EH (cell line): ENCODE measurements at regions not wholly inside any gene's neighbourhood (a gene's known extent, or its start where the extent isn't known, plus 50 kb on each side); places are given as distances from the start of the nearest gene placed in this dataset.
"Not testable (repeated sequence)": the region's sequence is repeated elsewhere in the genome, so short reads cannot be mapped to it uniquely, and the experiment has no call there.

Experiments used
- DNase-seq: peaks from one replicate; pipeline ENCODE4 v3.0.0-alpha.2; 2015; ENCODE audit warnings: low read depth

DNA sequence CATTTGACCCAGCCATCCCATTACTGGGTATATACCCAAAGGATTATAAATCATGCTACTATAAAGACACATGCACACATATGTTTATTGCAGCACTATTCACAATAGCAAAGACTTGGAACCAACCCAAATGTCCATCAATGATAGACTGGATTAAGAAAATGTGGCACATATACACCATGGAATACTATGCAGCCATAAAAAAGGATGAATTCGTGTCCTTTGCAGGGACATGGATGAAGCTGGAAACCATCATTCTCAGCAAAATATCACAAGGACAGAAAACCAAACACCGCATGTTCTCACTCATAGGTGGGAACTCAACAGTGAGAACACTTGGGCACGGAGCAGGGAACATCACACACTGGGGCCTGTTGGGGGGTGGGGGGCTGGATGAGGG is 290.0 kb upstream of the HNRNPA3 start:
- not testable (repeated sequence) for DNase-seq

DNA sequence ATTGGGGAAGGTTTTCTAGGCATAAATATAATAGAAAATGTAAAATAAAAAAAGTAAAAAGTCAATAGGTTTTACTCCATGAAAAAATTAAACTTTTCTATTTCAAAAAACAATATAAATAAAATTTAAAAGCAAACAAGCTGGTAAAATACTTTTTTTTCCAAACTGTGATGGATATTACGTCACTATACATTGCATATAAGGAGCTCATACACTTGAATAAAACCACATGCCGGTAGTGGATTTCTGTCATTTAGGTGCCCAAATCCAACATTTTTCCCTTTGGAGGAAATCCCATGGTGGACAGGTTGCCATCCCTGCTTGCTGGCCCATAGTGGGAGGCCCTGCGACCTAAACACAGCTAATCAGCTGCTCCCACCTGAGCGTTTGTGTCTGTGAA is 289.4 kb upstream of the HNRNPA3 start:
- no peak for DNase-seq

DNA sequence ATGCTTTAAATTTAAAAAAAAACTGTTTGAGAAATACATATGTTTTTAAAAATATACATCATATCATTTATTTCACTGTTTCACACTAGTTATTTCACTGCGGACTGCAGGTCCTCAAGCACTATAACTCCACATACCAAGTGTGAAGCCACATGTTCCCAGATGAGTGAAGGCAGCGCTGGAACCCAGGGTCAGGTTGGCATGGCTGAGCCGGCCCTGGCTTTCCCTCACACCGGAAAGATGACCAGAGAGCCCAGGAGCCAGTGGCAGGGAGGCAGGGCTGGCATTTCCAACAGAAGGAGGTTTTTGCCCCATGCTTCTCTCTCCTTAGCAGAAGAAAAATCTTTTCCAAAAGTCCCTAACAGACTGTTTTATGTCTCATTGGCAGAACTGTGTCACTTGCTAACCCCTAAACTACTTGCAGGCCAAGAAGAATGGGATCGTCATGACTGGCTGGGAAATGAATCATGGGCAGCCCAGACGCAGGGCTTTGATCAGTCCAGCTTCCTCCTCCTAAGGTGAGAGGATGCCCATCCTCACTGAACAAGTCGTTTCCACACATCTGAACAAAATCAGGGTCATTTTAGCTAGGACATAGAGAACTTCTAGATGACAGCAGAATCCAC is 287.6 kb upstream of the HNRNPA3 start:
- no peak for DNase-seq

DNA sequence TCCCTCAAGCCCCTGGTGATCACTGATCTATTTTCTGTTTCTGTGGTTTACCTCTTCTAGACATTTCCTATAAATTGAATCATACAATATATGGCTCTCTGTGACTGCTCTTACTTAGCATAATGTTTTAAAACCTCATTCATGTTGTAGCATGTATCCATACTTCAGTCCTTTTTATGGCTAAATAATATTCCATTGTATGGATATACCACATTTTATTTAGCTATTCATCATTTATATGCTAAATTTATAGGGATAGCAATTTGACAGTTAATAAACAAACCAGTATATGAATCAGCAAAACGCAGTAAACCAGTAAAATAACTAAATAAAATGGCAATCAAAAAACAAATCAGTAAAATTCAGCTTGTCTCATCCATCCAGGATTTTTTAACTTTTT is 286.1 kb upstream of the HNRNPA3 start:
- no peak for DNase-seq

DNA sequence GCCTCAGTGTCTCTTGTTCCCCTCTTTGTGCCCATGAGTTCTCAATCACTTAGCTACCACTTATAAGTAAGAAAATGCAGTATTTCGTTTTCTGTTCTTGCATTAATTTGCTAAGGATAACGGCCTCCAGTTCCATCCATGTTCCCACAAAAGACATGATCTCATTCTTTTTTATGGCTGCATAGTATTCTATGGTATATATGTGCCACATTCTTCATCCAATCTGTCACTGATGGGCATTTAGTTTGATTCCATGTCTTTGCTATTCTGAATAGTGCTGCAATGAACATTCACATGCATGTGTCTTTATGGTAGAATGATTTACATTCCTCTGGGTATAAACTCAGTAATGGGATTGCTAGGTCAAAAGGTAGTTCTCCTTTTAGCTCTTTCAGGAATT is 283.2 kb upstream of the HNRNPA3 start:
- DNase-seq: not testable (repeated sequence)

DNA sequence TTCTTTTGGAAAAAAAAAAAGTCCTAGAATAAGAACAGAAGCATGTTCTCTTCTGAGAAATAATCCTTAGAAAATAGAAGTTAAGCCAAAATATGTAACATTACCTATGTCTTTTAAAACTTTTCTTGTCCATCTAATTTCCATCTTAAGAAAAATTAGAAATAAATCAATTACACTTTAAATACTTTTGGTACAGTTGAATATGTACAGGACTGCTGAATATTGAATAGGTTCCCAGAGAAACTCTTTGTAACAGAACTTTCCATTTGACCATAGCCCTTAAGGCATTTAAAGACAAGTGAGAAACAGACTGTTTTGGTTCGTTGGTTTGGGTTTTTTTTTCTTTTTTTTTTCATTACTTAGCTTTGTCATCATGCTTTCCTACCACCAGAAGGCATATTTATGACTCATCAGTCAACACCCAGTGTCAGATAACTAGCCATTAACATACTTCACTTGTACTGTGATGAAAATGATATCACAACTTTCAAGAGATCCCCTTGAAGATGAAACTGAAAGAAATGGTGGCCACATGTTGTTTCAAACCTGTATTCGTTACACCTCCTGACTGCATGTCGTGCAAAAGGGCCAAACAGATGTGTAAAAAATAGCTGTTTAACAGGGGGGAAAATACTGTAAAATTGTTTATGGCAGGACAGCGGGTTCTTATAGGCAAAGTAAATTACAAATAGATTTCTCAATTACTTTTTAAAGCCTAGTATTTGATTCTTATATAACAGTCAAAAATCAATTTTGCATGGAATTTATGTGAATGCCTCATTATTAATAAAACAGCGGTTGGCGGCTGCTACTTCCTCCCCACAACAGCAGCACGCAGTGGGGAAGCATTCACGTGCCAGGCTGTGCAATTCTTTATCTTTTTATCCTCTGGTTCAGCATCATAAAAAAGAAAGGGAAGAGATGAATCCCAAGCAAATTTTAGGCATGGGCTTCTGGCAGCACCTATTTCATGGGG is 280.7 kb upstream of the HNRNPA3 start:
- peak; percentile 59 for DNase-seq

DNA sequence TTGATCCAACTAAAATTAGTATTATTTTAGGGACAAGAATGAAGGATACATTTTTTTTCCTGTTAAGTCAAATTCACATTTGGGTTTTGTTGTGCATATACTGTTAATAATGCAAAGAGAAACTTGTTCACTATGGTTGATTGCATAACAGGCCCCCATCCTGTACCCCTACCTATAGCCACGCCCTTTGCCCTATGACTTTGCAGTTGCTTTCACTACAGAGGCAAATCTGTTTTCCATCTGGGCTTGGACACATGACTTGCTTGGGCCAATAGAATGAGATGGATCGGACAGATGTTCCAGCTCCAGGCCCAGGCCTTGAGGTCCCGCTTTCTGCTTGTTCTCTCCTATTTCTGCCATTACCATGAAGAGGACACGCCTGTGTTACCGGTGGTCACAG is 278.5 kb upstream of the HNRNPA3 start:
- no peak for DNase-seq

DNA sequence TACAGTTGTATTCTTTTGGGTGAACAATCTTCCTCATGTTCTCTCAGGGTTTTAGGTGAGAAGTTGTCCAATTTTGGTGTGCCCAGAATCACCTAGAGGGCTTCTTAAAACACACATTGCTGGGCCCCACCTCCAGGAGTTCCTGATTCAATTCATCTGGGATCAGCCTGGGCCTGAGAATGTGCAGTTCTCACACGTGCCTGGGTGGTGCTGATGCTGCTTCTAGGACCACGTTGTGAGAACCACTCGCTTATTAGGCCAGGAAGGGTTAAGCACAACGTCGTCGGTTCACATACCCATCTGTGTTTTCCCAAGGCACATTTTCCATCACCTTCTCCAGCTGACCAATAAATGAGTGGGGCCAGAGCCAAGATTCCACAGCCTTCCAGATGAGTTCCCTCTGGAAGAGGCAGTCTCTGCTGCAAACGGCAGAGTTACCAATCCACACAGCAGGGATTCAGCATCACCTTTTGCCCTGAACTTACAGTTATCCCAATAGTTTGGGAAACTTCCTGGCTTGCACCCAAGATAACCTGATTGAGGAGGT is 277.7 kb upstream of the HNRNPA3 start:
- peak; percentile 1 for DNase-seq

DNA sequence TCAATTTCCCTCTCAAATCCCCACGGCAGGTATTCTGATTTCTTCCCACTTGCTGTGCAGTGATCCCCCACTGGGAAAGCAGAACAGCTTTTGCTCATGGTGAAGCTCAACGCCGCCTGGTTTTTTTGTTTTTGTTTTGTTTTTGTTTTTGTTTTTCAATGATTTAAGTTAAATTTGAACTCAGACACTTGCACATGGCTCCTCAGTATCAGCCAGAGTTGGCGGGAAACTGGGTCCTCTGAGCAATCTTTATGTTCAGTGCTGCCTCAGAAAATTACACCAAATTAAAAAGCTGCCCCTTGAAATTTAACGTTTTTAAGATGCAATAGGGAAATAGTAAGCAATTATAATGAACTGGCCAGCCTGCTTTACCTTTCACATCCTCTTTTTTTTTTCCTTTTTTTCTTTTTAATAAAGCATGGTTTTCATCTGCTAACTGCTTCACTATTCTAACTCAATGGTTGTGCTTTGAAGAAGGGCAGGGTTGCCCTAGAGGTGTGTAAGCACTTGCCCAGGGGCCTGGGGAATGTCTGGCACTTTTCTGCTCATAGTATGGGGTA is 277.0 kb upstream of the HNRNPA3 start:
- DNase-seq: no peak

DNA sequence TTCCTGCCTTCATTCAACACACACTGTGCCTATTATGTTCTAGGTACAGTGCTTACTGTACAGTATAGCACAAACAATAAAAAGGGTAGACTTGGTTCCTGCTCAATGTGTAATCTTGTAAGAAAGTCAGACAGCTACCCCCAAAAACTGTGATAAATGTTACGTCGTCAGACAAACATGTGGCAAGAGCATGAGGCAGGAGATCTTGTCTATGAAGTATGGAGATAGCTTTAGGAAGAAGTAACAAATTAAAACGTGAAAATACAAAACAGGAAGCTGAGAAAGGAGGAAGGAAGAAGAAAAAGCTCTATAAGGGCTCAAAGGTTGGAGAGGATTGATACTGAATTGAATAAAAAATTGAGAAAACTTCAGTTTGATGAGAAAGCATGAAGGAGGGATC is 276.2 kb upstream of the HNRNPA3 start:
- DNase-seq: no peak

DNA sequence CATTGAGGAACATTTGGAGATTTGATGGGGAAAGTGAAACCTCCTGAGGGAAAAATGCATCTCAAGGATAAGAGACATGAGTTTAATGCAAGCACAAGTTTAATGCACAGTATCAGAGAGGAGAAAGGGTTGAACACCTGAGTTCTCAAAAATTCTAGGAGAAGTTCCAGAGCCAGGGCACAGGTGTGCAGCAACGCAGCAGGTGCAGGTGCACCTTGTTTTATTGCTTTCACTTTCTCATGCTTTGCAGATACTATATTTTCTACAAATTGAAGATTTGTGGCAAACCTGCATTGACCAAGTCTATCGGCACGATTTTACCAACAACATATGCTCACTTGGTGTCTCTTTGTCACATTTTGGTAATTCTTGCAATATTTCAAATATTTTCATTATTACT is 267.6 kb upstream of the HNRNPA3 start:
- DNase-seq: no peak

DNA sequence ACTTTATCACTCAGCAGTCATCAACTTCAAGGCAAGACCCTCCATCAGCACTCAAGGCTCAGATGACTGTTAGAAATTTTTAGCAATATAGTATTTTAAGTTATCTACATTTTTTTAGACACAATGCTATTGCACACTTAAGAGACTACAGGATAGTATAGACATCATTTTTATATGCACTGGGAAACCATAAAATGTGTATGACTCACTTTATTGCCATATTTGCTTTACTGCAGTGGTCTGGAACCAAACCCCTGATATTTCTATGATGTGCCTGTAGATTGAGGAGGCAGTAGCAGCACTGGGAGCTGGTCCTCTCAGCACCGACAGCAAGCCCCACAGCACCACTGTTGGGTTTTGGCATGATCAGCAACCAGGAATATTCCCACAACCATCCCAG is 264.8 kb upstream of the HNRNPA3 start:
- no peak for DNase-seq

DNA sequence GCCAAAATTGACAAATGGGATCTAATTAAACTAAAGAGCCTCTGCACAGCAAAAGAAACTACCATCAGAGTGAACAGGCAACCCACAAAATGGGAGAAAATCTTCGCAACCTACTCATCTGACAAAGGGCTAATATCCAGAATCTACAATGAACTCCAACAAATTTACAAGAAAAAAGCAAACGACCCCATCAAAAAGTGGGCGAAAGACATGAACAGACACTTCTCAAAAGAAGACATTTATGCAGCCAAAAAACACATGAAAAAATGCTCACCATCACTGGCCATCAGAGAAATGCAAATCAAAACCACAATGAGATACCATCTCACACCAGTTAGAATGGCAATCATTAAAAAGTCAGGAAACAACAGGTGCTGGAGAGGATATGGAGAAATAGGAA is 261.4 kb upstream of the HNRNPA3 start:
- DNase-seq: not testable (repeated sequence)

DNA sequence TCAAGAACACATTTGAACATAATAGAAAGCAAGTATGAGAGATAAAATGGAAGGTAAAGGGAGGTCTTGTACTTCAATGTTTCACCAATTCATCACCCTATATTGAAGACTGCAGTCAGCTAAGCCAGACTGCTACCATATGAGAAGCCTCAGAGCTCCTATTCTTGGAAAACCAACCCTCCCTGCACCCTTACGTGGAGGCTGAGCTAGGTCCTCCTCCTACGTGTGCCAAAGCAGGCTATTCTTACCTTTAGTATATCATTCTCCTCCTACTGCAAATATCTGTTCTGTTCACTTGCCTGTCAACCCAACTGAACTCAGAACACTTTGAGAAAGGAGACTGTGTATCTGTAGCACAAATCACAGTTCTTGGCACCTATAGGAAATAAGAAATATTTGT is 255.8 kb upstream of the HNRNPA3 start:
- no peak for DNase-seq

DNA sequence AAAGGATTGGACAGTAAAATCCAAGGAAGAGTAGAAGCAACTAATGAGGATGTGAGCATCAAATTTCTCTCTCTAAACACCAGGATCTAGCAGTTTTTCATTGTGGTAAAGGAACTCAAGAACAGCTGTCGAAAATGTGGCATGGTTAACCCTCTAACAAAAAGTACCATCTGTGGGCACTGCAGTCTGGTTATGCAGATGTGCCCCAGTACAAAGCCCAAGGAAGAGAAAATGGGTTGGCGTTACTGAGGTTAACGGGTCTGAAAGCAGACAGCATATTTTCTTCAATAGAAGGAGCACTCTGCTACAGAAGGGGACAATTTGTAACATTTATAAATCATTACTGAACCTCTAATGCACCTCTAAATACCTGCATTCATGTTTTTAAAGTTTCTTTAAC is 253.0 kb upstream of the HNRNPA3 start:
- no peak for DNase-seq

DNA sequence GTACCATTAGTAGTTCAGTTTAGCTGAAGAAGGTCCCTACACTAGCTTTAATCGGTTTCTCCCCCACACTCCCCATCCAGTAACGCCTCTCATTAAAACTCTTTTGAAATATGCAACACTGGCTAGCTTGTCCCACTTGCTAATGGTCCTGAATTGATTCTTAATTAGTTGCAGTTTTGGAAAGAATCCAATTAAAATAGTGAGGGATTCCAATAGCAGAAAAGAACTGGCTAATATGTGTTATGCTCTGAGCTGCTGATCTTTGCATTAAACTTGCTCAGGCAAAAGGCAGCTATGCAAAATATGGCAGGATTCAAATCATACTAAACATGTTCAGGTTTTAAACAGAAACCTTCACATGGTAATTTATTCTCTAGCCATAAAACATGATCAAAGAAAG is 252.5 kb upstream of the HNRNPA3 start:
- DNase-seq: no peak

DNA sequence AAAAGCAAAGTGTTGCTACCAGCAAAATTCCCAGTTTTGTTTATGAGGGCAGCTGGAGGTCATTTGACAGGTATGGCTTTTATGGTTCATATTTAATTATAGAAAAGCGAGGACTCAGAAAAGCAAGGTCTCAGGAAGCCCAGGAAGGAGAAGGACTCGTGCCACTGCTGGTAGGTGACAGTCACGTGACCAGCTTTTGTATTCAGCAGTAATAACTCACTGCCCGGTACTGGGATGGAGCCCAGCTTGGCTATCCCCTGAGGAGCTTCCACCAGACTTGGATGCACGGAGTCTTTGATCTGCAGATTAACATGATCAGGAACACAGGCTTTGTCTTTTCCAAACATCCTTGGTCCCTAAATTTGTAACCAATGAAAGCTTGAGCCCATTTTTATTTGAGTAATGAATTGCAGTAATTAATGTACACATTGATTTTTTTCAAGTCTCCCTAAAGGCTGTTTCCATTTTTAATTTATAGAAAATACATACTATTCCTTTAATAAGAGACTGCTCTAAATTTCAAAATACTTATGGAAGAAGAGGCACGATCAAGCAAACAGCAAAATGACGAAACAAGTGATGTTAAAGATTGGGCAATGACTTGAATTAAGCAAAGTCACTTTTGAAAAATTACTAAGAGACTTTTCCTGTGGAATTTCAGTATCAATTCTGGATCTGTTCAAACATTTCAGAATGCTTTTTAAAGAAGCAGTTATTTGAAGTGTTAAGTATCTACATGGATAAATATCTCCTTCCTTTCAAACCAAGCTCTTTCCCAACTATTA is 251.7 kb upstream of the HNRNPA3 start:
- DNase-seq: no peak

DNA sequence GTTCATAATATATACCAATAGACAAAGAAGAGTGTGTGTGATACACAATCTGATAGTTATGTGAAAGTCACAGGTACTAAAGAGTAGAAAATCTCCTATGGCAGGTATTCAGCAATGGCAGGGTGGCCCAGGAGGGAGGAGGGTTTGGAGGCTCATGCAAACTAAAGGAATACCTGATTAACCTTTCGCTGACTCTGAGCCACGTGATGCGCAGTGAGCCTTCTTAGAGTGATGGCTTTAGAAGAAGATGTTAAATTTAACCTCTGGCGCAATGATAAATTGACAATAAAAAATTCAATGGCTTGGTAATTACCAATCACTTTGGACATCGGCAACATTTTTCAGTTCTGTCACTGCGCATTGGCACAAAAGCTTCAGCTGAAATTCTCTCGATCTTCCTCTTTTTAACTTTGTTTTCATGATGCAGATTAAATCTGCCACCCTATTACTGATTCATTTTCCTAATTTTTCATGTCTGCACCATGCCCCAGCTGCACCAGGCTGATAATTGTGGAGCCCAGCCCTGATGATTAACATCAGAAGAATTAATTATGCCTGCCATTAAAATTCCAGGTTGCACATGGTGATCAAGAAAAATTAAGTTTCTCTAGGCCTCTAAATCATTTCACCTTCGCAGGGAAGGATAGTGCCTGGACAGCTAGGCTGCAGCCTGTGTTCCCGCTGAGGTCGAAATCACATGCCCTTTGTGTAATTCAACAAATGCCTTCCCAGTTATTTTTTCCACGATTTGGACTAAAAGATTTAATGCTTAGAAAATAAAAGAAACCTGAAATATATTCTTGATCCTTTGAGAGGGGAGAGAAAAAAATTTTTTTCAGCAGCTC is 250.6 kb upstream of the HNRNPA3 start:
- DNase-seq: no peak

DNA sequence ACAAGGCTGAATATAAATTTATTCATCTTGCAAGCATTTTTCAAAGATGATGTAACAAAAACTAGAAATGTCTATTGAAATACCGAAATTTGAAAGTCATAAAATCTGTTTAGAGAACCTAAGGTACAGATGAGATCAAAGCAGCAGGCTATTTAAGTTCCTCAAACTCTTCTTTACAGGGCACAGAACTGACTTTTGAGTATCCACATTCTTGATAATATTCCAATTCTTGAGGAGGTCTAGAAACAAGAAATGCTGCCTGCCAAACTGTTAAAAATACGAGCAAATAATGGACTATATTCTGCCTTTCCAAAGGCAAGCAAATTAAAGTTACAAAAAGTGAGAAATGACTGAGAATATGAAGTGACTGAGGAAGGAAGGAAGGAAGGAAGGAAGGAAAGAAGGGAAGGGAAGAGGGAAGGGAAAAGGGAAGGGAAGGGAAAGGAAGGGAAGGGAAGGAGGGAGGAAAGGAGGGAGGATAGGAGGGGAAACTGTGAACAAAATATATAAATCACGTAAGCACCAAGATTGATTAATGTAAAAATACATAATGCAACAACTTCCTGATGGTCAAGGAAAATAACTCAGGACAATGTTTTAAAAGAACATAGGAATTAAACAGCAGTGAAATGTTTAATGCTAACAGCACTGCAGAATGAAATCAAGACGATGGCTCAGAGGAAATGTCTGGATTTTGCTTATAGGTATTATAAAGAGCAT is 248.9 kb upstream of the HNRNPA3 start:
- DNase-seq: no peak

DNA sequence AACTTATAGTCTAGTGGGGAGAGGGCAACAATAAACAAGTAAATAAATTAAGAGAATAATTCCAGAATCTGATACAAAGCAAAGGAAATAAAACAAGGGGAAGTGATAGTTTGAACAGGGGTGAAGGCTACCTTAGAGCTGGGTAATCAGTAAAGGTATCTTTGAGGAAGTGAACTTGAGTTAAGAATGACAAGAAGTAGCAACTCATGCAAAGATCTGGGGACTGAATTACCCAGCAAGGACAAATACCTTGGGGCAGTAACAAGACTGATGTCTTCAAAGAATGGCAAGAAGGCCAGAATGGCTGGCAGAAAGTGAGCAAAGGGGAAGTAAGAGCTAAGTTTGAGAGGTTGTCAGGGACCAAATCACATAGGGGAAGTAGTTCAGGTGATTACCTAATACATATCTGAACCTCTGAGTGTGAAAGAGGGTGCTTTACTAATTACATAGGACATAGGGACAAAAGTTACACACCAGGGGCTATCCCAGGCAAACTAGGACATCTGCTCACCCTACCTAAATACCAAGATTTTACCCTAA is 244.6 kb upstream of the HNRNPA3 start:
- no peak for DNase-seq
